ENCODE measurements at regions not wholly inside any gene's neighbourhood (a gene's known extent, or its start where the extent isn't known, plus 50 kb on each side); places are given as distances from the start of the nearest gene placed in this dataset.
"Not testable (repeated sequence)": the region's sequence is repeated elsewhere in the genome, so short reads cannot be mapped to it uniquely, and the experiment has no call there.

DNA sequence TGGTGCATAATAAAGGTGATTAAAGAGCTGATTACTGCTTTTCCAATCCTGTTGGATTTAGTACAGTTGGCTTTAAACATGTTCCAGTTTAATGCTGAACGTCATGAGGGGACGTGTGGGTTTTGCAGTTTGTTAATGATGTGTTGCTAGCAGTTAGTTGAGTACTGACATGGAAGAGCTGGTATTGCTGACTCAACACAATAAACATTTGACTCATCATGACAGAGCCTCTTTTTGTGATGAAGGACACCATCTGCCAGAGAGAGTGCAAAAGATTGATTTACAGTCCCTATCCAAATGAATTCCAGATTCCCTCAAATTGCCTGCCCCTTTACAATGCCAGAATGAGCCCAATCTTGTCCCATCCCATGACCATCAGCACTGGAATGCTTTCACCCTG lies 346.2 kb upstream of the PRICKLE1 start:
- DNase-seq: no peak

DNA sequence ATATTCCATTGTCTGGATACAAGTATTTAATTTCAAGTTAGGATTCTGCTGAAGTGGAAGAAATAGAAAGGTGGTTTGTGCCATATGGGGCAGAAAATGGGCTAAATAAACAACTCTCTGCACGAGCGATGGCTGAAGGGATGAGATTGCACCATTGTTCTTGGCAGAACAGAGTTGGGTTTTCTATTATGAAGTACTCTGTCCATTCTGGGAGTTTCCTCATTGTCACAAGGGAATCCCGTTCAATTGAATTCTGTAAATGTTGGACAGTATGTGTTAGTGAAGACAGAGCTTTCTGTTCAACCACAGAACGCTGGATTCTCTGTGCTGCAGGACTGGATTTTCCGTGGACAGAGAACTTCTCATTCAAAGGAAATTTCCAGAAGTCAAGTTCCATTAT lies 345.5 kb upstream of the PRICKLE1 start:
- intact Hi-C loops (cut with DNase I): no loop called here
- DNase-seq: no peak

More for the DNA sequence above, 346.2 kb upstream of the PRICKLE1 start:
- intact Hi-C loops (cut with DNase I): no loop called here

DNA sequence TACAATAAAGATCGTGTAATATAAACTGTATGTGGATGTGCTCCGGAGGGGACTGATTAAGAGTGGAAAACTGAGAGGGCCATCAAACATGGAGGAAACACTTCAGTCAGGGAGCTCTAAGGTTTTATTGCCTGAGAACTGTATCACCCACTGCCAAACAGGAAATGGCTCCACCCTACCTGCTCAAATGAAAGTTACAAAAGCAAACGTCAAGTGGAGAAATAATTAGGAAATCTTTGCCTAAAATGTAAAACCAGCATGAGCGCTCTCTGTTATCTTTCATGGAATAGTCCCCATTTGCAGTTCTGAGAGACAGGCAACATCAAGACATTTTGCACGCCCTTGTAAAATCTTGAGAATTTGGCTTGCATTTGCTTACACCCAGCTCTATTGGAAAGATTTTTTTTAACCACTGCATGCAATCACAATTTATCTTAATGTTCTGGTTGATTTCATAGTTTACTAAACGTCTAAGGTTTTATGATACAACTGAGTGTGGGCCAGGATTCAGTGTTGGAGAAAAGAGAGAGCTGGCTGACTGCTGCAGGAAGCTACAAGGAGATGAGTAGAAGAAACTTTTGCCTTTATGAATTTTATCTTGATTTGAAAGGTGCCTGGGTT lies 344.0 kb upstream of the PRICKLE1 start:
- no peak for DNase-seq
- intact Hi-C loops (cut with DNase I): no loop called here

DNA sequence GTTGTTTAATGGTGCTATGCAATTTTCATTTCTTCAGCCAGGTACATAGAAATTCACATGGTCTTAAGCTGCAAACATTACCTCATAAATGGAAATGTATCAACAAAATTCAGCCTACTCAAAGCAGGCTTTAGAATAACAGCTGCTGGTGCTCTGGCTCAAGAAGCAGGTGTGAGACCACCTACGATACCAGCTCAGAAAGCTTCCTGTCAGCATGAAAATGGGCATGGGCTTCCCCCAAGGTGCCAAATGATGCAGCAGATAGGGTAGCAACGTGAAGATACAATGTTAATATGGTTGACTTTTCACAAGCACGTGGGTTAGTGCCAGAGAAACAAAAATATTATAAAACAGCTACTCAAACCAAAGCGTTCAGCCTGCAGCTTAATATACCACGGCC lies 343.4 kb upstream of the PRICKLE1 start:
- intact Hi-C loops (cut with DNase I): no loop called here
- DNase-seq: peak in 5 of 10 donors; percentile 14 to 74 (median 70)

DNA sequence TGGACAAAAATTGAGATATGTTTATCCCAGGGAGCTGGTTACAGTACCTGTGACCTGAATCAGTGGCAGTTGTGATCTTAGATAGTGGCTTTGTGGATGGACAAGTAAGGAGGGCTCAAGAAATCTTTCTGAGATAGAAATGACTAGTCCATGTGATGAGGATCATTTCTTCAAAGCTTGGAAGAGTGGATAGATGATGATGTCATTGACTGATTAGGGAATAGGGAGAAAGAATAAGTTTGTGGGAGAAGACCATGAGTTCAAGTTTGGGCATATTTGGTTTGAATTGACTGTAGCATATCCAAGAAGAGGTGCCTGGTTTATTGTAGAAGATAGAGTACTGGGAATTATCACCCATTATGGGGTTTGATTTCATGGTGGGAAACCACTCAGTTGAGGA lies 336.7 kb upstream of the PRICKLE1 start:
- intact Hi-C loops (cut with DNase I): no loop called here
- DNase-seq: no peak

DNA sequence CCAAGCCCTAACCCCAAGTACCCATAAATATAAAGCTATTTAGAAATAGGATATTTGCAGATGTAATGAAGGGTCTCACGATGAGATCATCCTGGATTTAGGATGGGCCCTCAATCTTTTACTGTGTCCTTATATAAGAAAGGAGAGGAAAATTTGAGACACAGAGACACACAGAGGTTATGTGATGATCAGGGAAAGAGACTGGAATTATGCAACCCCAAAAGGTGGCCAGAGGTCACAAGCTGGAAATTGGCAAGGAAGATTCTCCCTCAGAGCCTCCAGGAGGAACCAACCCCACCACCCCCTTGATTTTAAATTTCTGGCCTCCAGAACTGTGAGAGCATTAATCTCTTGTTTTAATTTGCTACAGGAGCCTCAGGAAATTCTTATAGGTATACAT lies 334.9 kb upstream of the PRICKLE1 start:
- intact Hi-C loops (cut with DNase I): no loop called here
- no peak for DNase-seq

DNA sequence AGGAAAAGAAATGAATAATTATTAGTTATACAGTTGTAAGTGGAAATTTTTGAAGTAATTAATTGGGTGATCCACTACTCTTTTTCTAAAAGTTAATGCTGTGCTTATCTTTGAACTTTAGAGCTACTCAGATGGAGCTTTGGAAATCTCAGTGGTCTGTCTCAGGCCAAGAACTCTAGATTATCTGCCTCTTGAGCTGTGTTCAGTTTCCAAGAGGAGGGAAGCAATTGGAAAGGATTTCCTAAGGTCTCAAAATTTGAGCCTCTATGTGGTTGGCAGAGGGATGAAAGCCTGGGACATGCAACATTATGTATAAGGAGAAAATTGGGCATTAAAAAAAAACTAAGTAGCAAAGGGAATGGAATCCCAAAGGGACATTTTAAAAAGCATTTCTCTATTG lies 334.0 kb upstream of the PRICKLE1 start:
- no peak for DNase-seq
- intact Hi-C loops (cut with DNase I): no loop called here

DNA sequence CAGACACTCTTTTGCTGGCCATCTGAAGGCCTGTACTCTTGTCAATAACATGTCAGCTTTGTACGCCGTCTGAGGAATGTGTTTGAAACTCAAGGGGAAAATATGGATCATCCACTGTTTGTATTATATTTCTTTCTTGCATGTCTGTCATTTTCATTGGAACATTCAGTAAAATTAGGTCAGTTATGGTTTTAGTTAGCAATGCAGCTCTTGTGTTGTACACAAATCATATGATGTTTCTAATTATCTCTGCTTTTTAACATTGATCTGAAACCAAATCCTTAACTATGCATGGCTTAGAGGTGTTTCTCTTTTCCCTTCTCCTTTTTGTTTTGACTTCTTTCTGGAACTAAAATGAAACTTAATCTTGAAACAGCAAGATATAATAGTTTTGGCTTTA lies 333.6 kb upstream of the PRICKLE1 start:
- DNase-seq: no peak
- intact Hi-C loops (cut with DNase I): no loop called here

DNA sequence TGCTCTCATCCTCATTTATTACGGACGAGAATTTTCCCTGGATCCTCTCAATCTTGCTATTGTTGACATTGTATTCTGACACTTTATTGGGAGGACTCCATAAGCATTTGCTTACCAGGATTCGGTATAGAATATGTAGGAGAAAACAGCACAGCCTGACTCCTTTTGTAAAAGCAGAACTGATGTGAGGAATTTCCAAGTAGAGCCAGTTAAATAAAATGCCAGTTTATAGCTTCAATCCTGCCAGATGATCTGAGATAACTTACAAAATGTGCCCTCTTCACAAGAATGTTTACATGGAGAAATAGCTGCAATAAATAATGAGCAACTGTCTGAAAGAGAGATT lies 332.9 kb upstream of the PRICKLE1 start:
- DNase-seq: no peak
- intact Hi-C loops (cut with DNase I): no loop called here

DNA sequence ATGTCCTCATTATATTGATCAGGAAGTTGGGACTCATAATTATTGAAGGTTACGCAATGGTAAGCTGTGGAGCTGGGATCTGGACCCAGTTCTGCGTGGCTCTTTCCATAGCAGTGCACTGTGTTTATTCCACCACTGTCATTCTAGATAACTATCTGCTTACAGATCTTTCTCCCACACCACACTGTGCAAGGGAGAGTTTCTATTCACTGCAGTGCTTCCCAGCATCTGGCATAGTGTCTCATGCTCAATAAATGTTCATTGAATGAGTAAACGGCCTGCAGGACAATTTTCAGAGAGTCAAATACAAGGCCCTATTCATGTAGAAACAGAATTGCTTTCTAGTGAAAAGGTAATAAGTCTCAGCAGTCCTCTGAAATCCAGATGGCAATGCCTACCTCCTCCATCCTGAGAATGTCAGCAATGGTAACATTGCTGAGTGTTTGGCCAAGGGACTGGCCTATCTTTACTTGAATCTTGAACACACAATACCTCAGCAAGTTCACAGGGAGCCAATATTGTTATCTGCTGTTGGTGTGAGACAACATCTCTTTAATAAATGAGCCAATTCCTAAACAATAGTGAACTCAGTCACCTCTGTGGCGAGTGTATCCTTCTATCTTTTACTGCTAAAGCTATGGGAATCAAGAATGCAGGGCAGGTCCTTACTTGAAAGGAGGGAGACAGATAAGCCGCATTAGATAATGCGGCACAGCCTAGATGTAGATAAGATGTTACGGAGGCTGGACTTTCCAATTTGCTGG lies 332.4 kb upstream of the PRICKLE1 start:
- intact Hi-C loops (cut with DNase I): no loop called here
- DNase-seq: peak in 1 of 10 donors; percentile 34

DNA sequence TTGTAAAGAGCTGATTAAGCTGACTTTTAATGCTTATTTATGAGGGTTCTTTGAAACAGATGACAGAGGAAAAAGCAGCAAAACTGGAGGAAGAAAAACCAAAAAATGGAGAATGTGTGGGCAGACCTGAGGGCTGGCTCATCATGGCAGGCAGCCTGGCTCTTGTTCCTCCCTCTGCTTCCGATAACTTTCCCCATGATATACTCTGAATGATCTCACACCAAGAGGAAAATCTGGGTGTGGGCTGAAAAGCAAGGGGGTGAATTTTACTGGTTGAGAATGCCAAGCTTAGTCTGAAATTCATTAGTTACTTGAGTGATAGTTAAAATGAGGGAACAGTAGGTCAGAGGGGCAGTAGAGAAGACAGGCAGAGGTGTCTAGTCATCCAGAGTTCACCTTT lies 330.1 kb upstream of the PRICKLE1 start:
- DNase-seq: peak in 1 of 10 donors; percentile 63
- intact Hi-C loops (cut with DNase I): no loop called here

DNA sequence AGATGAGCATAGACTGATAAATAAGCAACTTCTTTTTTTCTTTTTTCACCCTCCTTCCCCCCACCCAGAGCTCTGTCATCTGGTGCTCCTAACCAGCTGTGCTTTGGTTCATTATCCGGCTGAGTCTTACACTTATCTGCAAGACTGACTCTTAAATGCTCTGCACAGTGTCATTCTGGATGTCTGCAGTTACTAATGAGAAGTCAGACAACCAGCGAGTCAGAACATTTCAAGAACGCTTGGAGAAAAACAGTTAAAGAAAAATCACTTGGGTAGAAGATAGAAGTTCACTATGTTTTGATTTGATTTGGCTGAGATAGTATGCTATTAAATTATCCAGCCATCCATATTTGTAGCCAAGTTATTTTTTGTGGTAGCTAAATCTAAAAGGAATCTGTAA lies 328.9 kb upstream of the PRICKLE1 start:
- DNase-seq: no peak
- intact Hi-C loops (cut with DNase I): no loop called here

DNA sequence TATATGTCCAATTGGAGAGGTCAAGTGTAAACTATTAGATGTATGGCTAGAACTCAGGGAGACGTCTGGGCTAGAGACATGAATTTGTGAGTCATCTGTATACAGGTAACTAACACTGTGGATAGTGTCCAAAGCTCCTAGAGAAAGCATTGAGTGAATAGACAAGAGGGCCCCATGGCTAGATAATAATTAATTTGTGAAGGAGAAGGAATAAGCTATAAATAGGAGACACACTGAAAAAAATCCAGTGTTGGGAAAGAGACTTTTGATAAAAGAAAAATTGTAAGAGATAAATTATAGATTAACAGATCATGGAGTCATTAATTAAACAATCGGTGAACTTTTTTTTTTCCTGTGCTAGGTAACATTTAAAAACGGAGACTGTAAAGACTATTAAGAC lies 326.6 kb upstream of the PRICKLE1 start:
- no peak for DNase-seq
- intact Hi-C loops (cut with DNase I): no loop called here

DNA sequence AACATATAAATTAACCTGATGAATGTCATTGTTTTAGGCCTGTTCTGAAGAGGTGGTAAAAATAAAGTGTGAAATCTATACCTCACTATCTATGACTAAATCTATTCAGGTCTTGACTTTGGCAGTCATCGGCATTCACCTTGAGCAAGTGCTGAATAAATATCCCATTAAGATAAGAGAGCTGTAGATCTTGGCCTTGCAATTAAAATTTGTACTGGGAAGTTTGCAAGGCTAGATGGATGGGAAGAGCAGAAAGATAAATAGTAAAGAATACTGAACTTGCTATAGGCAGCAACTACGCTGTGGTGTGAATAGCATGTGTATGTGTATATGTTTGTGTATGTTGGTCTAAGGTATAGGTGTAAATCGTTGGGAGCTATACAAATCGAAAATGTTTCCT lies 325.9 kb upstream of the PRICKLE1 start:
- no peak for DNase-seq
- intact Hi-C loops (cut with DNase I): no loop called here

DNA sequence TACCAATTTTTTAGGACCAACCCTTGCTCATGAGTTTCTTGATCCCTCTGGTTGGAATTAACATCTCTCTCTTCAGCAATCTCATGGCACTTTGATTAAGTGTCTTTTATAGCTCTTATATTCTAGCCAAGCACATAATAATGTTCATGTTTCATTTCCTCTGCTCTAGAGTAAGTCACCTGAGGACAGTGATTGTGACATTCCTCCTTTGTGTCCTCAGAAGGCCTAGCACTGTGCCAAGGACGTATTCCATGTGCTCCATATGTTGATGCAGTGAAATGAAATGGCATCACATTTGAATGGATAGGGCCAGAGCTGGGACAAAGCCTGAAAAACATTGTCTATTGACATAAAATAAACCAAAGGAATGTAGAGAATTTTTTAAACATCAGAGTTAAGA lies 322.8 kb upstream of the PRICKLE1 start:
- intact Hi-C loops (cut with DNase I): no loop called here
- no peak for DNase-seq

DNA sequence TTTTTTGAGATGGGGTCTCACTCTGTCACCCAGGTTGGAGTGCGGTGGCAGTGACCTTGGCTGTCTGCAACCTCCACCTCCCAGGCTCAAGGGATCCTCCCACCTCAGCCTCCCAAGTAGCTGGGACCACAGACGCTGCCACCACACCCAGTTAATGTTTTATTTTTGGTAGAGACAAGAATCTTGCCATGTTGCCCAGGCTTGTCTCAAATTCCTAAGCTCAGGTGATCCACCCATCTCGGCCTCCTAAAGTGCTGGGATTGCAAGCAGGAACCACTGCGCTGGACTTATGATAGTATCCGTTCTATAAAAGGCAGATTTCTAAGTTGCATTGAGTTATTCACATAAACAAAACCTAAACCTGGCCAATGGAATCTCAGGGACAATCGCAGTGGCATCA lies 321.1 kb upstream of the PRICKLE1 start:
- intact Hi-C loops (cut with DNase I): no loop called here
- DNase-seq: no peak

DNA sequence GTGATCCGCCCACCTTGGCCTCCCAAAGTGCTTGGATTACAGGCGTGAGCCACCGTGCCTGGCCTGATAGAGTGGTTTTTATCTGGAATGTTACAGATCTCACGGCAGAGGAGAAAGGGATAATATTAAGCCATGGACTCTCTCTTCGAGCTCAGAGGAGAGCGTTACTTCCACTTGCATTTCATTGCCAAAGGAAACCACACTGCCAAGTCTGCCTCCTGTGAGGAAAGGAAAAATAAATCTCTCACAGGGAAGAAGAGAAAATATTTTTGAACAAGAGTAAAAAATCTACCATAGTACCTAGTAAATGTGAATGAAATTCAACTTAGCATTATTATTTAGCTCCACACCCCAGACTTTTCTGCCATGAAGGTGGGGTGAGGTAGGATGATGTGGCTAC lies 319.2 kb upstream of the PRICKLE1 start:
- no peak for DNase-seq
- intact Hi-C loops (cut with DNase I): no loop called here

DNA sequence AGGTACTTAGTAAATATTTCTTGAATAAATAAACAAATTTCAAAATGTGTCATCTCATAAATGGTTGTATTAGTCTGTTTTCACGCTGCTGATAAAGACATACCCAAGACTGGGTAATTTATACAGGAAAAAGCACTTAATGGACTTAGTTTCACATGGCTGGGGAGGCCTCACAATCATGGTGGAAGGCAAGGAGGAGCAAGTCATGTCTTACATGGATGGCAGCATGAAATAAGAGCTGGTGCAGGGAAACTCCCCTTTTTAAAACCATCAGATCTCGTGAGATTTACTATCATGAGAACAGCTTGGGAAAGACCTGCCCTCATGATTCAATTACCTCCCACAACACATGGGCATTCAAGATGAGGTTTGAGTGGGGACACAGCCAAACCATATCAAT lies 317.3 kb upstream of the PRICKLE1 start:
- intact Hi-C loops (cut with DNase I): not testable (repeated sequence)

DNA sequence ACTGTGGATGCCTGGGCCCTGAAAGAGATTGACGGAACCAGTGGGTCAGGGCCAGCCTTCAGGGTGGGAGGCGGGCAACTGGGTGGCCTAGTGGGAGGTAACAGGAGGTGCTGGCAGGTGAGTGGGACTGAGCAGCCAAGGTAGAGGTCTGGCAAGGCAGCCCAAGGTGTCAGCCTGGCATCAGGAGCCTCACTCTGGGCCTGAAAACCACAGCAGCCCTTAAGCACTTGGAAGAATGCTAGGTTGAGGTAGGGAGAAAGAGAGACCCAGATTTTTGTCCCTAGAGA lies 315.8 kb upstream of the PRICKLE1 start:
- intact Hi-C loops (cut with DNase I): no loop called here
- DNase-seq: peak in 2 of 10 donors; percentile 55 to 62

More for the DNA sequence above, 317.3 kb upstream of the PRICKLE1 start:
- DNase-seq: not testable (repeated sequence)

DNA sequence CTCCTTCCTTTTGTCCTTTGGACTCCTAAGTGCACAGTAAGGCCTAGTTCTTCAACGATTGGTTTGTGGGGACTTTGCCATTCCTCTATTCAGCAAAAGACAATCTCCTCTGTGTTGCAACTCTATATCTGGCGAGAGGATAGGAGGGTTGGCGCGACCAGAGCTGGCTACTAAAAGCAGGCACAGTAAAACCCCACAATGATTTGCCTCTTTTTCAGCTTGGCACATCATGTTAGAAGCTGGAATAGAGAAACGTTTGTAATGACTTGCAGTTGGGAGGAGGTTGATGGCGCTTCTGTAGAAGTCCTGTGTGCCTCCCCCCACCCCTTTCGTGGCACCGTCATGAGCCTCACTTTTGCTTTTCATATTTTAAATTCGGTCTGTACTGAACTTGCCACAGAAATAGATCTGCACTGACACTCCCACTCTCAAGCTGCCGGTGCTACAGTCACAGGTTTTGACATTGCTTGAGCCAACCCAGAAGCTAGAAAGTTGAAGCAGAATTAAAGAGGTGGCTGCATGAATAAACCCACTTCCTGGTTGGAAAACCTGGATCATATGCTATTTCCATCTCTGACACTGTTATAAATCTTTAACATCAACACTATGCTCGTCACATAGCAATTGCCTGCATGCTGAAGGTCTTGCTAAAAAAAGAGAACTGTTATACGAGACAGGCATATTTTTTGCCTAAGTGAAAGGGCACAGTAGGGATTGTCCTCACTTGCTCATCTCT lies 315.3 kb upstream of the PRICKLE1 start:
- intact Hi-C loops (cut with DNase I): no loop called here
- peak; percentile 24 to 92 (median 48) for DNase-seq

DNA sequence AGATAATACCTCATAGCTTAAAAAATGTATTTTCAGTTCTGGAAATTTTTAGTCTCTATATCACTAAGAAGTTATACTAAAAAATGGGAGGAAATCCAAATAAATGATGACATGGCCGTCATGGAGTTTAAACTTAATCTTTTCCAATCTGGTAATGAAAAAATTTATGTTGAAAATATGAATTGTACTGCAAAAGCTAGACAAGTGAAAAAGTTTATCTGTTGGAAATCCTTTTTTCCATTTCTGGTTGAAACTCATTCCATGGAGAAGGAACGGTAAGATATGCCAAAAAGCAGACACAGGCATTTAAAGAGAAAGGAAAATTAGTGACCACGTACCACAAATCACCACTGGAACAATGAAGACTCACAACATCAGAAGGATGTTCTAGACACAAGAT lies 314.2 kb upstream of the PRICKLE1 start:
- intact Hi-C loops (cut with DNase I): no loop called here
- no peak for DNase-seq

DNA sequence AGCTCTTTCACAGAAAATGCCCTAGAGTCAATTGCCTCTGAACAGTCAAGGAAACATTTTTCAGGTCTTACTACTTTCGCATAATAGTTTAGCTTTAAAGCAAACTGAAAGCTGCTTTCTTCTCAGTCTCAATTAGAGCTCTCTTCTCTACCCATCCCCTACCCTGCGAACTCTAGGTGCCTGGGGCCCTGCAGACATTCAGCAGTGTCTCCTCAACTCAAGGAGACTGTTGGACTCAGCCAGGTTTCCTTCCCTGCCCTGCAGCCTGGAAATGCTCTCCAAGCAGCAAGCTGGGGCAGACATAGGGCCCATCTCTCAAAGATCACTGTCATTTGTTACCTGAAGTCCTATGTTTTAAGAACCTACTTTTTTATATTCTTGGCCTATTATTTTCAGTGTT lies 312.5 kb upstream of the PRICKLE1 start:
- no peak for DNase-seq
- intact Hi-C loops (cut with DNase I): no loop called here

Data from posterior cingulate gyrus (tissue), 11 donors.